CD4-positive, alpha-beta T cell treated with Interleukin-2 at 100 ng/mL for 4 hours (primary cell): ENCODE measurements at regions not wholly inside any gene's neighbourhood (a gene's known extent, or its start where the extent isn't known, plus 50 kb on each side); places are given as distances from the start of the nearest gene placed in this dataset.
"Not testable (repeated sequence)": the region's sequence is repeated elsewhere in the genome, so short reads cannot be mapped to it uniquely, and the experiment has no call there.

Source experiments
- DNase-seq: peaks from one replicate; pipeline ENCODE4 v3.0.0-alpha.2; 2020; ENCODE audit warnings: low spot score

GRCh38 chr2:240240017-240240734 is 99.7 kb upstream of the OTOS start:
- DNase-seq = no peak

DNA sequence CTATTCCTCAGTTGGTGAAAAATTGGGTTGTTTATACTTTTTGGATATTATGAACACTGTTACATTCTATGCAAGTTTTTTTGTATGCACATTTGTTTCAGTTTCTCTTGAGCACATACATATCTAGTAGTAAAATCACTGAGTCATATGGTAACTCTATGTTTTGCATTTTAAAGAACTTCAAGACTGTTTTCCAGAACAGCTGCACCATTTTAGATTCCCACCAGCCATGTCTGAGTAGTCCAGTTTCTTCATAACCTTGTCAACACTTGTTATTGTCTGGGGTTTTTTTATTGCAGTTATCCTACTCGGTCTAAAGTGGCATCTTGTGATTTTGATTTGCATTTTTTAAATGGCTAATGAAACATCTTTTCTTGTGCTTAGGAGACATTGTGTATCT is 100.3 kb upstream of the OTOS start:
- DNase-seq = no peak

DNA sequence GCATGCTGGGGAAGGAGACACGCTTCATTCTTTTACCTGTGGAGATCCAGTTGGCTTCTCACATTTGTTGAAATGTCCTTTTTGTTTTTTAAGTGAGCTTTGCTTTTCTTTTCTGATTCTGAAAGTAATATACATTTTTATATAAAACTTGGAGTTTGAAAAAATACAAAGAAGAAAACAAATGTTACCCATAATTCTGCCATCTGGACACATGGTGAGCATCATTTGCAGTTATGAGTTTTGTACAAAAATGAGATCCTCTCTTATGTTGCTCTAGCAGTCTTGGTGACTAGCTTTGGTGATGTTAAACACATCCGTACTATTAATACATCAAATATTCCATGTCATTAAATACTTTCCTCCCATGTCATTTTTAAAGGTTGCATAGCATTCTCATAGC is 101.1 kb upstream of the OTOS start:
- no peak for DNase-seq

DNA sequence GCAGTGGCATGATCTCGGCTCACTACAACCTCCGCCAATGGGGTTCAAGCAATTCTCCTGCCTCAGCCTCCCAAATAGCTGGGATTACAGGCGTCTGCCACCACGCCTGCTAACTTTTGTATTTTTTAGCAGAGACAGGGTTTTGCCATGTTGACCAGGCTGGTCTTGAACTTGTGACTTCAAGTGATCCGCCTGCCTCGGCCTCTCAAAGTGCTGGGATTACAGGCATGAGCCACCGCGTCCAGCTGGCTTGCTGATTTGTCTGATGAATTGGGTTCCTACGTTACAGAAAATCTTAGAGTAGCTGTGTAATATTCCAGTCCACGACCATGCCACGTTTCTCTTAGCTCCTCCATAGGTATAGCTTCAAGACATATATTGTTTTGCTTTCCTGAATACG is 102.6 kb upstream of the OTOS start:
- DNase-seq = not testable (repeated sequence)

DNA sequence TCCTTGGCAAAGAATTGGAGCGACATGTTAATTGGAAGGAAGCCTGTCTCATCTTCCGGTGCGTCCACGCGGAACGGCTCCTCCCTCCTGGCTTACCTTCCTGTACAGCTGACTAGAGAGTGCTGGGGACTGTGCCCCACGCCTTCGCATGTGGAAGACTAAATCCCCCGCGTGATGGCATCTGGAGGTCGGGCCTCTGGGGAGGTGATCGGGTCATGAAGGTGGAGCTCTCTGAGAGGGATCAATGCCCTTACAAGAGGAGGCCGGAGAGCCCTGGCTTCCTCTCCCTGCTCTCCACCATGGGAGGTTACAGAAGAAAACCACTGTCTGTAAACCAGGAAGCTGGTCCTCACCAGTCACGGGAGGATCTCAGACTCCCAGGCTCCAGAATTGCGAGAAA is 104.1 kb upstream of the OTOS start:
- no peak for DNase-seq

DNA sequence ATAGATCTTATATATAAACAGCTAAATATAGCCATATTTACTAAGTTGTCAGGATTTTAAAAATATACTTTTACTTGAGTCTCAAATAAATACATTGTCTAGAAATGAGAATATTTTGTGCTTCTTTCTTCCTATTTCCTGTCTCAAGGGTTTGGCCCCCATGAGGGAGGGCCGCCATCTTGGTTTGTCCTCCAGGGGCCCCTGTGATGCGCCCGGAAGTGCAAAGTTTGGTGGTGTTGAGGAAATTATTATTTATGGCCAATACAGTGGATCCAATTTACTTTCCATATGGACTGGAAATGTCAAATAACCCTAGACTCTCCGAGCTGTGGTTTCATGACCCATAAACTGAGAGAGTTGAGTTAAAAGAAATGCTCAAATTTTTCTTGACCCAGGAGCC is 104.7 kb upstream of the OTOS start:
- no peak for DNase-seq

DNA sequence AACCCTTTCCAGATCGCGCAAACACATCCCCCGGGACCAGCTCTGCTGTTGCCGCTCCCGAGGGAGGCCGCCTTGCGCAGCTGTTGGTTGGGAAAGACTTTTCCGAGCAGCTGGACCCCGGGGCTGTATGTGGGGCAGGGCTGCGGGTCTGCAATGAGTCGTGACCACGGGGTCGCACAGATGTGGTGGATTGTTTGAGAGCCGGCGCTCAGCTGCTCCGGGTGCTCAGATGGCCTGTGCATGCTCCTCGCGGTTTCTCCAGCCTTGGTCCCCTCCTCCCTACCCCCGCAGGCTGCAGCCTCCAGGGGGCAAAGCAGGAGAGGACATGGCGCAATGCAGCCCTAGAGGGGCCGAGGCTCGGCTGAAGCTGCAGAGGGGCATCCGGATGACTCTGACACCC is 105.2 kb upstream of the OTOS start:
- no peak for DNase-seq

DNA sequence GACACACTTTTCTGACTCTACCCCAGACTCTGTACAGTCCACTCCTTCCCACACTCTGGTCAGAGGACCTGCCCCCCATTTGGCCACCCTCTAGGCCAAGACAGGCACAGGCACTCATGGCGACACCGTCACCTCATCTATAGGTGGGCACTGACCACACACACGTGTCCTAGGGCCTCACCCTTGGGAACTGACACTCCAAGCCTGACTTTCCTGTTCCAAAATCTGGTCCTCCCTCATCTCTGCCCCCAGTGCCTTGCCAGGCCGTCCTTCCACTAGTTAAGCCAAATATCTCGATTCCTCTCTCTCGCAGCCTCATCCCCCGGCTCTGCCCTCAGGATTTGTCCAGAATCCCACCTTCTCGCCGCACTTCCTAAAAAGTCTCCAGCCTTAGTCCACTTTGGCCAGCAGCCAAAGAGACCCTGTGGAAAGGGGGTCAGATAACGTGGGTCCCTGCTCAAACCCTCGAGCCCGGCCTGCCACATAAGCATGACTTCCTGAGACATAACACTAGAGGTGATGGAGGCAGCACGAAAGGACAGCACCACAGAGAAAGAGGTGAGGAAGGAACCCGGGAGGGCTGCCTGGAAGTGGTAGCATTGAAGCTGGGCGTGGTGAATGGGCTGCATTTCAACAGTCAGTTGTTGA is 105.8 kb upstream of the OTOS start:
- no peak for DNase-seq

DNA sequence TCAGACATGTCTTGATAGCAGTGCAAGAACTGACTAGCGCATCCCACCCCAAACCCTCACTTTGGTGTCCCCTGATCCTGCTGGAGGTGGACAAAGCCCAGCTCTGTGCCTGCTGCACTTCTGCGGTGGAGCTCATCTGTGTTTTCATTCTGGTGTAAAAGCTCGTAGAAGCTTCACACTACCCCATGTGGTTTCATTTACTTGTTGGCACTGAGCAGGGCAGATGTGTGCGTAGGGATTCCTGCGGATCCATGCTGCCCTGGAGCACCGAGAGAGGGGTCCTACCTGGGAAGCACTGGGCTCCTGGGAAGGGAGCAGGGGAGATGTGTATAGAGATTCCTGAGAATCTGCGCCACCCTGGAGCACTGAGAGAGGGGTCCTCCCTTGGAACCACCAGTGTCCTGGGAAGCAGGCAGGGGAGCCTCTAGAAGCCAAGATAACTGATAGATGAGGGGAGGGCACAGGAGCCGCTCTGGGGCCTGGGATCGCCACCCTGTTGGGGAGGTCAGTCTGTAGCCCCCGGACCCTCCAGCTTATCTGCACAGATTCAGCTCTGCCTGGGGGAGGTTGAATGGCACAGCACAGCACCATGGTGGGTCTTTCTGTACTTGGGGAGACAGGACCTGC is 106.9 kb upstream of the OTOS start:
- no peak for DNase-seq

DNA sequence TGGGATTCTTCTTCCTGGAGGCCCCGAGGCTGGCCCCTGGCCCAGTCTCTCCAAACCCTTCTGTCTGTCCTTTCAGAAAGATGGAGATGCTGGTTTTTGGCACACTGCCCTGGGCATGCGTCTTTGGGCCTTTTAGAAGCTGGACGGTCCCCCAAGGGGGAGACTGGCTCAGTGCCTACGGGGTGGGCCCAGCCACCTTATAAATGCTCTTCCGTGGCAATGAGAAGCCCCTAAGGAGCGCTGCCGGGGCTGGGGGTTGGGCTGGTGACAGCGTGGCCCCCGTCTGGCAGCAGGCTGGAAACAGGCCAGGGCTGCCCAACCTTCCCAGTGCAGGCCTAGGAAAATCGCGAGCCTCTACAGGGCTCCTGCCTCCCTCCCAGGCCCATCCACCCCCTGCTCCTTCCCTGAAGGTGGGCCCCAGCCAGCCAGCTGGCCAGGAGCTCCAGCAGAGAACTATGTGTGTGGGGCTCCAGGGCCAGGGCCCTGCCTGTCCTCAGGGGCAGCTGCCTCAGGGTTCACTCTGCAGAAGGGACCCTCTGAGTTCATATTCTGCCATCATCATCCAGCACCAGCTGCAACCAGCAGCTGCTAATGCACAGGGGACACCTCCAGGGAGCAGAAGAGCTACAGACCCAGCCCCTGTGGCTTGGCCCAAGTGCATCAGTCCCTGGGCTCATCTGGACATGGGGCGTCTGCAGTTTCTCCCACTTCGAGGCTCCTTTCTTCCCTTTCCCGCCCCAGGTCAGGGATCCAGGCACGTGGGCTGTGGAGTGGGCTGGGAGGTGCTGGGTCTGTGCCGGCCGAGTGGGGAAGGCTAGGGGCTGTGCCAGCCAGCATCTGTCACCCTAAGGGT is 107.6 kb upstream of the OTOS start:
- DNase-seq = no peak

DNA sequence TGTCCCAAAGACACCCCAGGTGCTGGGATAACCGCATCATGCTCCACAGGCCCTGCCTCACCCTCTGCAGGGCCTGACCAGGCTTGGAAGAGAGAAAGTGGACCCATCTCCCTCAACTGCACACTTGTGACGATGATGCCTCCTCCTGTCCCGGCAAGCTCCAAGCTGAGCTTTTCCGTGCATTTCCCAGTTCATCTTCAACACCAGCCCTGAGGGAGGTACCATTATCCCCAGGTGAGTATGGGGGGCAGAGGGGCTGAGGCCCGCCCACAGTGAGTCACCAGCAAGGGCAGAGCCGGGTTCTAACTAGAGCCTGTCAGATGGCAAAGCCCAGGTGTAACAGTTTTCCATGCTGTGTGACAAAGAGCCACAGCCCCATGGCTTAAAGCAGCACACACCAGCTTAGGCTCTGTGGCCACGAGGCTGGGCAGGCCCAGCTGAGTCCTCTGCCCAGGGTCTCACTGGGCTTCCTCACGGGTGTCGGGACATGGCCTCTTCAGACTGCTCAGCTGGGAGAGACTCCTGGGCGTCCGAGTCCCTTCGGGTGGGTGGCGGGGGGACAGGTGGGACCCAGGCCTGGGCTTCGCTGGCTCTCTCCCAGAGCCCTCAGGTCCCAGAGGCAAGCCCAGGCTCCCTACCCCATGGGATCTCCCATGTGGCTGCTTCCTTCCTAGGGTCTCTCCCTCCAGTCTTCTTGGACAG is 108.4 kb upstream of the OTOS start:
- no peak for DNase-seq

- no peak for DNase-seq
Measured at GRCh38 chr2:240249423-240250149, 109.1 kb upstream of the OTOS start.

- DNase-seq = no peak
Measured at GRCh38 chr2:240250150-240250984, 109.9 kb upstream of the OTOS start.

DNA sequence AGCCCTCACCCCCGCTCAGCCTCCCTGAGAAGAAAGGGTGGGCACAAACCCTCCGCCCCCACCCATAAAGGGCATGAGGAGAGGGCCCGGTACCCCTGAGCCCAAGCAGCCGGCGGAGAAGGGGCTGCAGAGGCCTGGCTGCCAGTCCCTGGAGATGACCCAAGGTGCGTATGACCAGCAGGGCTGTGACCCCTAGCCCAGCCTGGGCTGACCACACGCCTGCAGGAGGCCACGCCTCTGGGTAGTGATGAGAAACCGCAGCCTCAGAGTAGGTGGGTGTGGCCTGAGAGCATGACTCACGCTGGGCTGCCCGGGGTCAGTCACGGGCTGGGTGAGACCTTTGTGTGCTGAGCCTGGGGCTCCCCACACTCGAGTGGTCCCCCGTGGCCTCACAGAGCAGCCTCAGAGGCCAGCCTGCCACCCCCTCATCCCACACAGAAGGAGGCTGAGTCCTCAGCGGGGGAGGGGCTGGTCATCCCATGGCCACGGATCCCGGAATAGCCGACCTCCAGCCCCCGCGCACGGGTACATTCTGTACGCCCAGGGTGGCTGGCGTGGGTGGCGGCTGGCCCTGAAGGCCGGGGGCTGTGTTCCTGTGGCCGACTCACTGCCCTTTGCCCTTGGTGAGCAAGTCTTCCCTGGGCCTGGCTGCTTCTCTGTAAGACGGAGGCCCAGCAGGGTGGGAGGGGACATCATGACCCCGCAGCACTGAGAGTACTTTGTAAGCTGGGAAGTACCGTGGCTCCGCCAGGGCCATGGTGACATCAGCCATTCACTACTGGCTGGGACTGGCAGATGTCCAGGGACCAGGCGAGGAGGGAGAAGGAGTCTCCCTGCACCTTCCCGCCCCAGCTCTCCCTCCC is 110.8 kb upstream of the OTOS start:
- DNase-seq = no peak

- DNase-seq = no peak
Measured at GRCh38 chr2:240251848-240252190, 111.4 kb upstream of the OTOS start.

GRCh38 chr2:240252191-240252871 is 111.9 kb upstream of the OTOS start:
- no peak for DNase-seq

DNA sequence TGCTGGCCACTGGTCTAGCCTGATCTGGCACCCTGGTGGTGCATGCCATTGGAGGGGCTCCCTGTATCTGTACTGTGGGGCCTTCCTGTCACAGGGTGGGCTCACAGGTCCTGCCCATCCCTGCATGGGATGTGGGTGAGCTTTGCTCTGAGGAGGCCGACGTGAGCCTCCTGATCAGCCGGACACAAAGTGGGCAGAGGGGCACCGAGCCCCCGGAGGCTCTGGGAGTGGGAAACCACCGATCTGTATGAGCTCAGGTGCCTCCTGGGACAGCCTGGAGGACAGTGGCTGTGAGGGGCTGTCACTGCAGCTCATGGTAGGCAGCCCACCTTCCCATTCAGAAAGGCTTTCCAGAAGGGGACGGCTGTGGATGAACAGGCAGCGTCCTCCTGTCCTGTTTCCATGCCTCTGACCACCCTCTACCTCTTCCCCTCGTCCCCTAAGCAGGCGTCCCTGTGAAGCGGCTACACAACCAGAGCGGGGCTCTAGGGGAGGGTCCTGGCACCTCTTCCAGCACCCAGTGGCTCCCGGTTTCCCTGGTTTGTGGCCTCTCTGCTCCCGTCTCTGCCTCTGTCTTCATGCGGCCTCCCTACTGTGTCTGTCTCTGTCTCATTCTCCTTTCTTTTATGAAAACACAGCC is 112.5 kb upstream of the OTOS start:
- no peak for DNase-seq

DNA sequence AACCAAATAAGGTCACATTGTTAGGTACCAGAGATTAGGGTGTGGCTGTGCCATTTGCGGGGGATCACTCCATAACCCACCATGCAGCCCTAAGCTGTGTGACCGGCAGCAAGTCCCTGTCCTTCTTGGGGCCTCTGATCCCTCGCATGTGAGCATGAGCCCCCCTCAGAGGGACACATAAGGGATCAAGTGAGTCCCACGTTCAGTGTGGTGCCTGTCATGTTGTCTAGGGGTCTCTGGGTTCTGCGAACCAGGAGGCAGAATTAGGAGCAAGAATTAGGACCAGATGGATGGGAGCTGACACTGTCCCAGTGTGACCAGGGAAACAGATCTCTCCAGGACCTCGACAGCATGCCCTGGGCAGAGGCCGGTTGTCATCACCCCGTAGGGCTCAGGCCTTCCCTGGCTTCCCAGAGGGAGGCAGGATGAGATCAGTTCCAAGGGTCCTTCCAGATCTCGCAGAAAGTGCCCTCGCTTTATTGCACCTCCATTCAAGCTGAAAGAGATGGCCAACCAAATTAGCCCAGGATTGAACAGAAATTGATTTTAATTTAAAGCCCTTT is 113.2 kb upstream of the OTOS start:
- DNase-seq = no peak
